OCI-LY1 (cell line): ENCODE measurements at regions not wholly inside any gene's neighbourhood (a gene's known extent, or its start where the extent isn't known, plus 50 kb on each side); places are given as distances from the start of the nearest gene placed in this dataset.

Experiments used
- EZH2 ChIP-seq: fragments of 200-600 bp; sonication (generic), shearing (Covaris generic); IDR thresholded peaks from 2 replicates; pipeline ENCODE4 v1.8.0; 2017; ENCODE audit warnings: borderline replicate concordance, mixed run types, mild to moderate bottlenecking, antibody characterized with exemption, low read length, moderate library complexity, mixed read lengths
- TF ChIP-seq, protein P1 (sequence below): fragments of 200-600 bp; sonication (generic), shearing (Covaris generic); IDR thresholded peaks from 2 replicates; pipeline ENCODE4 v1.5.1; 2017; ENCODE audit warnings: mild to moderate bottlenecking, antibody characterized with exemption, low read length, moderate library complexity, mixed read lengths

DNA sequence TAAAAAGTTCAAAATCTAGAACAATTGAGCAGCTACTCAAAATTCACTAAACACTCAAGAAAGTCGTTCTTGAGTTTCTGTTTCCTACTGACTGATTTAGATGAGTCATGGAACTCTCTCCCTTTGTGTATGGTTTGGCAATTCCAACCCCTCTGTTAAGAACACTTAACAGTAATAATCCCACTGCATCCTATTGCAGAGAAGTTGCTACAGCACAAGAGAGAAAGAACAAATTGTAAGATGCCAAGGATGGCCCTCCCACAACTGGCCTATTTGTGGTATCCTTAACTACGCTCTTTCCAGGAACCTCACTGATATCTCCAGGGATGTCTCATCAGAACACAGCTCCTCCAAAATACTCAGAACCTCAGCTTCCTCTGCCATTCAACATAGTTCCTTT, 701.8 kb upstream of the TENM3 start:
- TF ChIP-seq, protein P1, sequence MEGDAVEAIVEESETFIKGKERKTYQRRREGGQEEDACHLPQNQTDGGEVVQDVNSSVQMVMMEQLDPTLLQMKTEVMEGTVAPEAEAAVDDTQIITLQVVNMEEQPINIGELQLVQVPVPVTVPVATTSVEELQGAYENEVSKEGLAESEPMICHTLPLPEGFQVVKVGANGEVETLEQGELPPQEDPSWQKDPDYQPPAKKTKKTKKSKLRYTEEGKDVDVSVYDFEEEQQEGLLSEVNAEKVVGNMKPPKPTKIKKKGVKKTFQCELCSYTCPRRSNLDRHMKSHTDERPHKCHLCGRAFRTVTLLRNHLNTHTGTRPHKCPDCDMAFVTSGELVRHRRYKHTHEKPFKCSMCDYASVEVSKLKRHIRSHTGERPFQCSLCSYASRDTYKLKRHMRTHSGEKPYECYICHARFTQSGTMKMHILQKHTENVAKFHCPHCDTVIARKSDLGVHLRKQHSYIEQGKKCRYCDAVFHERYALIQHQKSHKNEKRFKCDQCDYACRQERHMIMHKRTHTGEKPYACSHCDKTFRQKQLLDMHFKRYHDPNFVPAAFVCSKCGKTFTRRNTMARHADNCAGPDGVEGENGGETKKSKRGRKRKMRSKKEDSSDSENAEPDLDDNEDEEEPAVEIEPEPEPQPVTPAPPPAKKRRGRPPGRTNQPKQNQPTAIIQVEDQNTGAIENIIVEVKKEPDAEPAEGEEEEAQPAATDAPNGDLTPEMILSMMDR = no peak
- no peak for TF ChIP-seq EZH2
